Loucy (cell line): ENCODE measurements at regions not wholly inside any gene's neighbourhood (a gene's known extent, or its start where the extent isn't known, plus 50 kb on each side); places are given as distances from the start of the nearest gene placed in this dataset.

Experiments used
- H2AFZ ChIP-seq: fragments of 200-600 bp; sonication (generic); 2 replicates; pipeline ENCODE4 v1.6.0; 2016; ENCODE audit warnings: antibody characterized with exemption, mild to moderate bottlenecking, low read length, moderate library complexity
- H3F3A ChIP-seq: fragments of 200-600 bp; 2 replicates; pipeline ENCODE4 v1.6.0; 2016; ENCODE audit warnings: antibody characterized with exemption, low read depth, mild to moderate bottlenecking
- H3K27me3 ChIP-seq: fragments of 200-600 bp; sonication (generic); 2 replicates; pipeline ENCODE4 v1.6.1; 2014; ENCODE audit warnings: low read length, mild to moderate bottlenecking; ENCODE audit not compliant: insufficient read depth, poor library complexity, severe bottlenecking
- H3K36me3 ChIP-seq: fragments of 200-600 bp; sonication (generic); 2 replicates; pipeline ENCODE4 v1.6.1; 2016; ENCODE audit warnings: low read length; ENCODE audit not compliant: insufficient read depth
- H3K4me1 ChIP-seq: fragments of 200-600 bp; sonication (generic); 2 replicates; pipeline ENCODE4 v1.5.1; 2014; ENCODE audit warnings: low read length, mild to moderate bottlenecking; ENCODE audit not compliant: insufficient read depth, poor library complexity, severe bottlenecking
- H3K4me2 ChIP-seq: fragments of 200-600 bp; sonication (generic); 2 replicates; pipeline ENCODE4 v1.6.0; 2014; ENCODE audit warnings: antibody characterized with exemption, low read length, low read depth, mild to moderate bottlenecking; ENCODE audit not compliant: poor library complexity, severe bottlenecking
- H3K4me3 ChIP-seq: fragments of 200-600 bp; sonication (generic); 2 replicates; pipeline ENCODE4 v1.5.1; 2014; ENCODE audit warnings: low read length, mild to moderate bottlenecking, mixed read lengths; ENCODE audit not compliant: poor library complexity, severe bottlenecking
- H3K79me2 ChIP-seq: fragments of 200-600 bp; sonication (generic); 2 replicates; pipeline ENCODE4 v1.6.1; 2014; ENCODE audit warnings: low read length; ENCODE audit not compliant: insufficient read depth
- H3K9ac ChIP-seq: fragments of 200-600 bp; sonication (generic); 2 replicates; pipeline ENCODE4 v1.6.0; 2014; ENCODE audit warnings: mild to moderate bottlenecking, low read depth, low read length, moderate library complexity; ENCODE audit not compliant: poor library complexity, severe bottlenecking
- H3K9me2 ChIP-seq: fragments of 200-600 bp; sonication (generic); replicated peaks from 2 replicates; pipeline ENCODE4 v1.6.1; 2016; ENCODE audit warnings: low read depth, low read length, mixed read lengths
- H3K9me3 ChIP-seq: fragments of 200-600 bp; sonication (generic); 2 replicates; pipeline ENCODE4 v1.6.1; 2014; ENCODE audit warnings: mild to moderate bottlenecking, antibody characterized with exemption, low read length, low read depth; ENCODE audit not compliant: insufficient read depth
- H4K20me1 ChIP-seq: fragments of 200-600 bp; sonication (generic); 2 replicates; pipeline ENCODE4 v1.6.0; 2014; ENCODE audit warnings: antibody characterized with exemption, low read length, mild to moderate bottlenecking; ENCODE audit not compliant: insufficient read depth, poor library complexity, severe bottlenecking
- CTCF ChIP-seq: fragments of 200-600 bp; sonication (generic); conservative IDR thresholded peaks from 2 replicates; pipeline ENCODE4 v1.5.1; 2014; ENCODE audit warnings: mild to moderate bottlenecking, antibody characterized with exemption, low read length
- EZH2phosphoT487 ChIP-seq: fragments of 200-600 bp; IDR thresholded peaks from 2 replicates; pipeline ENCODE4 v1.6.1; 2018; ENCODE audit warnings: antibody characterized with exemption, mild to moderate bottlenecking, moderate library complexity, borderline replicate concordance

- no peaks in the 10 kb centered on the region for H3K9me3 ChIP-seq
- no peaks in the 10 kb centered on the region for H3K79me2 ChIP-seq
- no peaks in the 10 kb centered on the region for H3K36me3 ChIP-seq
- no peak overlapping the region for H3K4me2 ChIP-seq
- TF ChIP-seq EZH2phosphoT487 (no peak), CTCF (no peak)
- H3K9ac ChIP-seq, result no peak overlapping the region
- no peaks in the 10 kb centered on the region for H3K27me3 ChIP-seq
- H2AFZ ChIP-seq, result no peak overlapping the region
- no peaks in the 10 kb centered on the region for H3K9me2 ChIP-seq
- no peaks in the 10 kb centered on the region for H4K20me1 ChIP-seq
- no peaks in the 10 kb centered on the region for H3K4me1 ChIP-seq
- no peak overlapping the region for H3K4me3 ChIP-seq
- no peaks in the 10 kb centered on the region for H3F3A ChIP-seq
These were observed 180.9 kb upstream of the DEPDC1 start for GRCh38 chr1:68677684-68678351.

GRCh38 chr1:68696221-68696620, 199.3 kb upstream of the DEPDC1 start:
- TF ChIP-seq EZH2phosphoT487 (no peak), CTCF (no peak)
- no peak overlapping the region for H3K4me3 ChIP-seq

GRCh38 chr1:68703921-68704354, 207.1 kb upstream of the DEPDC1 start:
- no peaks in the 10 kb centered on the region for H4K20me1 ChIP-seq
- no peaks in the 10 kb centered on the region for H3K4me1 ChIP-seq
- no peak overlapping the region for H3K9ac ChIP-seq
- no peaks in the 10 kb centered on the region for H3K27me3 ChIP-seq
- H2AFZ ChIP-seq, result no peak overlapping the region
- H3K79me2 ChIP-seq, result no peaks in the 10 kb centered on the region
- H3K36me3 ChIP-seq, result no peaks in the 10 kb centered on the region
- no peaks in the 10 kb centered on the region for H3K9me2 ChIP-seq
- TF ChIP-seq EZH2phosphoT487 (no peak), CTCF (no peak)
- no peak overlapping the region for H3K4me3 ChIP-seq
- H3F3A ChIP-seq, result no peaks in the 10 kb centered on the region
- H3K4me2 ChIP-seq, result no peak overlapping the region
- no peaks in the 10 kb centered on the region for H3K9me3 ChIP-seq

More at GRCh38 chr1:68696221-68696620, 199.3 kb upstream of the DEPDC1 start:
- Histone ChIP-seq H3K4me2 (no peak overlapping the region), H3K9ac (no peak overlapping the region), H3F3A (no peaks in the 10 kb centered on the region), H3K27me3 (no peaks in the 10 kb centered on the region), H4K20me1 (no peaks in the 10 kb centered on the region), H3K79me2 (no peaks in the 10 kb centered on the region), H3K9me2 (no peaks in the 10 kb centered on the region), H3K36me3 (no peaks in the 10 kb centered on the region), H3K4me1 (no peaks in the 10 kb centered on the region), H2AFZ (no peak overlapping the region), H3K9me3 (no peaks in the 10 kb centered on the region)
